T1000 (cell line): ENCODE measurements at regions not wholly inside any gene's neighbourhood (a gene's known extent, or its start where the extent isn't known, plus 50 kb on each side); places are given as distances from the start of the nearest gene placed in this dataset.

Experiments
- DNase-seq: peaks from one replicate; lab custom pipeline; 2025; ENCODE audit warnings: mixed read lengths; lab: John Stamatoyannopoulos, UW

DNA sequence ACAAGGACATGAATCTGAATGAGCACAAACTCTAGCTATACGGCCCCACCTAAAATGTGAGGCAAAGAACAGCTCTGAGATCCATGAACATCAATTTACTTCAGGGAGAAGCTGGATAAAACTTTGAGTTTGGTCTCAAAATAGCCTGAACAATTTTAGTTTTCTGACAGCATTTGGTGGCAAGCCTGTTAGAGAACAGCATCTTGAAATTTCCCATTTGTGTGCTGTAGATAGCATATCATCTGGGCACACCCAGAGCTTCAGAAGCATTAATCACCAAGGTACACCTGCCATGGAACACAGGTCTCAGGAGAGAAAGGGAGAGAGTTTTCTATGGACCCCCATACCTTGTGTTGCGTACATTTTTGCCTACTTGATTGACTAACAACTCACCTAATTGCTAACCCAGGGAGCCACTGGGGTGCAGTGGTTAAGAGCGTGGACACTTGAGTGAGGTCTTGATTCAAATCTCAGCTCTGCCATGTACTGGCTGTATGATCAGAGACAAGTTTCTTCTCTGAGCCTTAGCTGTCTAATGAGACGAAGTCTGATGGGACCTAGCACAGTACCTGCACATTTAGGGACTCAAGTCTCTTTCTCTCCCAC is 264.9 kb downstream of the PIK3R1 start:
- no peak for DNase-seq

DNA sequence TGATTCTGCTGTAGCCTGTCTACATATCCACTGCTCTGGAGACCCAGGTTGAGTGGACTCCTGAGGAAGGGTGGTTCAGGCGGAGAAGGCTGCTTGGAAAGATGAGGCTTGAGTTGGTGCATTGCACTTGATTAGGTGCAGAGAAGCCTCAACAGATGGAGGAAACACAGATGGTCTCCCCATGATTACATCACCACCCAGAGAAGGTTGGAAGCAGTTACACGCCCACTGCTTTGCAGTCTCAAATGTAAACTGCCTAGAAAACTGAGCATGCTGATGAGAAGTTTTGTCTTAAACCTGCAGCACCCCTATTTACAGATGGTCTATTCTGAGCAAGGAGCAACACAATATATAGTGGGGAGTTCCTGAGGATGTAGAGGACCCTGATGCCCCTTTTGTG is 266.6 kb downstream of the PIK3R1 start:
- no peak for DNase-seq

DNA sequence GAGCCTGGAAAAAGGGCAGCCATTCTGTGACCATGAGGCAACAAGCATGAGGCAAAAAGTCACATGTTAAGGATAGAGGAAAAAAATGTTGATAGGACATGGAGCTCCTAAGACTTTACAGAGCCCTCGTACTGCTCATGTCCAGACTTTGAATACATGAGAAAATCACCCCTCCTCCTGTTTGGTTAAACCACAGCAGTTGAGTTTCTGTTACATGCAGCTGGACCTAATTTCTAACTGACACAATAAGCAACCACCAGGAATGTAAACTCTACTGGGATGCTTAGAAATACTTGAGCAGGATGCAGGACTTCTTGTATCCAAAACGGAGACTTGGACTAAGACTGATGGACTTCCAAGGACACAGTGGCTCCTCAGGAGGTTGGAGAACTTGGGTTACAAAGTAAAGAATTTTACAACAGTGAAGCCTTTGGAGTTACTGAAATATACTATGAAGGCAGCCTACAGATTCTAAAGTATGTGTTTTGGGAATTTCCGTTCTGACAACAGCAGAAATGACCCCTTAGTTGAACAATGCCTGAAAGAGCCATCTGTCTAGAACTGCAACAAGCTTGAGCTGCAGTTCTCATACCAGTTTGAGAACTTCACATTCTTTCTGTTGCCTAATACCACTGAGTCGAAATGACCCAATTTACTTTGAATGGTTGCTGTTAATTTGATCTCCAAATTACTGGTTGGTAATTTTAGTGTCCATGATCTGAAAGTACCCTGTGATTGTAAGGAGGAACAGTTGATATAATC is 268.9 kb downstream of the PIK3R1 start:
- no peak for DNase-seq

DNA sequence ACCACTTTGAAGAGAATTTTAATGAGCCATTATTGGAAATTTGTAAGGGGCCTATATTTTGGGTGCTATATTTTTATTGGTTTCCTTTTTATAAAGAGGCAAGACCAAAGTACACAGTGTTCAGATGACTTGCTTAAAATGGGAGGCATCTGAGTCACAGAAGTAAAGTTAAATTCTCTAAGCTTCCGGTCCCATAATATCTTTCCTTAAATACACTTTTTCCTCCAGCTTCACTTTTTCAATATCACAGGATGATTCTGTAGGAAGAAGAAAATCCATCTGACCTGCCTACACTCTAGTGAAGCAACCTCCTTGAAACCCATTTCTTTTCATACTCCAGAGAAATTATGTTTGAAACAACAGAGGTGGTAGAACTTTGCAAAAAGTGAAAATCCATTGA is 274.0 kb downstream of the PIK3R1 start:
- no peak for DNase-seq

DNA sequence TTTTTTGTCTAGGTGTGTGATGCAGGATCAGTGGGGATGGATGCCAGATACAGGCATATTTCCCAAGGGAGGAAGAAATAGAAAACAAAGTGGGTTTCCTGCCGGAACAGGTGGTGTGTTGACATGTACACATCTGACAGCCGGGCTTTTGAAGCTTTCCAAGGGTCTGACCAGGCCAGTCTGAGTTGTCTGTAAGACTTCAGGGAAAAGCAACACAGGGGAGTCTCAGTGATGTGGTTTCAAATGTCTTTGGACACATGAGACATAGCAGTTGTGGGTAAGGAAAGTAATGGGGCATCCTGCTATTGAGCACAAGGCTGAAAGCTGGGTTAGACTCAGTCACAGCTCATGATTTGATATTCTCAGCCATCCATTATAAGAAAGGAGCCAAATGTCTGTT is 274.9 kb downstream of the PIK3R1 start:
- DNase-seq, result no peak

DNA sequence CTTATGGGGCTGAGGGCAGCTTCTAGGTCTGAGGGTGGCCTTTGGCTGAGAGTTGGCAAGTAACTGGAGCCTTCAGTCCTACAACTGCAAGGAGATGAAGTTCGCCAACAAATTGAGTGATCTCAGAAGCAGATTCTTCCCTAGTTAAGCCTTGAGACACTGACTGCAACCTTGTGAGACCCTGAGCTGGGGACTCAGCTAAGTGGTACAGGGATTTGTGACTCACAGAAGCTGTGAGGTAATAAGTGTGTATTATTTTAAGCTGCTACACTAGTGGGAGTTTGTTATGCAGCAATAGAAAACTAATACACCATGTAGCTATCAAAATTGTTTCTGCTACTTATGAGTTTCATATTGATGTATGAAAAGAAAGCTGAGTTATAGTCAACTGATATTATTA is 279.2 kb downstream of the PIK3R1 start:
- no peak for DNase-seq

DNA sequence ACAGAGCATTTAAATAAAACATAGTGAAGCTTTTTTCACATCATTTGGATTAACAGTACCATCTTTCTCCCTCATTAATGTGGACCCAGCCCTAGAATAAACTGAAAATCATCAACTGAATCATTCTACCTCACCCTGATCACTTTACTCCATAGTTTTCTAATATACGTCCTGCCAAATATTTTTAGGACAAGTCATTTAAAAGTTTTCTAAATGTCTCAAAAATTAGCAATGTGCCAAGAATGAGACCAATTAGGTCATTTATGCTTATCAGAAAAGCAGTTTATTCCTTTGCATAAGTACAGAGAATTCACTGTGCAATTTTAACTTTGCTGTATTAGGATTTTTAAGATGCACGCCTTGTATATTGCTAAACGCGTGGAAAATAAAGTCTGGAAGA is 284.4 kb downstream of the PIK3R1 start:
- no peak for DNase-seq

DNA sequence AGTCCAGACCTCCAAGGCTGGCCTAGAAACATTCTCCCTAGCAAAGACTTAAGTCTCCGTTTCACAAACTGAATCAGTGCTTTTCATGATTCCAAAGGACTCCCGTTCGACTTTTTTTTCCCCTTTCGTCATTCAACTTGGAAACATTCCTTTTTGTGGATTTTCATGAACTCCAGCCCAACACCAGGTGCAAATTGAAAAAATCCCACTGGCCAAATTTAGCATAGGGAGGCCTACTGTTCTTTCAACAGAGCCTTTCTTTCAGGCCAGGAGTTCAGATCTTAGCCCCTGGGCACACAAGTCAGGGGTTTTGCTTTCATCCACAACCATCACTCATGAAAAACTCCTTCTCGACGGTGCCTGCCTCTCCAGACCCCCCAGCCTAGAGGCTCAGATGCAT is 285.3 kb downstream of the PIK3R1 start:
- DNase-seq, result no peak

DNA sequence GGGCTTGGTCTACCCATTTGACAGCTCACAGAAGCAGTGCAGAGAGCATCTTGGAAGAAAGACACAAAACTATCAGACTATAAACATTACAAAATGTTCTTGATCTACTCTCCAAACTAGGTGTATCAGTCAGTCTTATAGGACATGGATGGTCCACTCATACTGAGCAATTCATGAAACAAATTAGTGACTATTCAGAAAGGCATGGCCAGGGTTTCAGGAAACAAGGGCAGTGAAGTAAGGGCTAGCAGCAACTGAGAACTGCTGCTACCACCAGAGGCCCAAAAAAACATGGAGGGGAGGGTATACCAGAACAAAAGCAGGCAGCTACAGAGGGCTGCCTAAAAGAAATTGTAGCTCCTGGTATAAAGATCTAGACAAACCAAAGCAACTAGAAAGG is 287.0 kb downstream of the PIK3R1 start:
- DNase-seq, result no peak

DNA sequence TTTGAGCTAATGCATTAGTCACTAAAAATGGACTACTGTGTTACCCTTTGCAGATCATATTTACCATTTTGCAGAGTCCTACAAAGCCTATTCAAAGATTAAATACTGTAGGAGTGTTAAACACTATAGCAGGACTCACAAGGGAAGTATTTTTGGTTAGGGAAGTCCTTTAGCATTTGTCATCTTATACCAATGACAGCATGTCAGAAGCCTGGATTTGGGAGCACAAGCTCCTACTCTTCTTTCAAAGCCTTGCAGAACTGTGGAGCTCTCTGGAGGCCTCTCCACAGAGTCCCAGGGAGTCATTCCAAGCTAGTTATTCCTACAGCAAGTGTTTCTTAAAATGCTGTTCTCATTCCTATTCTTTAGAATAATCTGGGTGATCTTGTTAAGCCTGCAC is 288.8 kb downstream of the PIK3R1 start:
- no peak for DNase-seq

DNA sequence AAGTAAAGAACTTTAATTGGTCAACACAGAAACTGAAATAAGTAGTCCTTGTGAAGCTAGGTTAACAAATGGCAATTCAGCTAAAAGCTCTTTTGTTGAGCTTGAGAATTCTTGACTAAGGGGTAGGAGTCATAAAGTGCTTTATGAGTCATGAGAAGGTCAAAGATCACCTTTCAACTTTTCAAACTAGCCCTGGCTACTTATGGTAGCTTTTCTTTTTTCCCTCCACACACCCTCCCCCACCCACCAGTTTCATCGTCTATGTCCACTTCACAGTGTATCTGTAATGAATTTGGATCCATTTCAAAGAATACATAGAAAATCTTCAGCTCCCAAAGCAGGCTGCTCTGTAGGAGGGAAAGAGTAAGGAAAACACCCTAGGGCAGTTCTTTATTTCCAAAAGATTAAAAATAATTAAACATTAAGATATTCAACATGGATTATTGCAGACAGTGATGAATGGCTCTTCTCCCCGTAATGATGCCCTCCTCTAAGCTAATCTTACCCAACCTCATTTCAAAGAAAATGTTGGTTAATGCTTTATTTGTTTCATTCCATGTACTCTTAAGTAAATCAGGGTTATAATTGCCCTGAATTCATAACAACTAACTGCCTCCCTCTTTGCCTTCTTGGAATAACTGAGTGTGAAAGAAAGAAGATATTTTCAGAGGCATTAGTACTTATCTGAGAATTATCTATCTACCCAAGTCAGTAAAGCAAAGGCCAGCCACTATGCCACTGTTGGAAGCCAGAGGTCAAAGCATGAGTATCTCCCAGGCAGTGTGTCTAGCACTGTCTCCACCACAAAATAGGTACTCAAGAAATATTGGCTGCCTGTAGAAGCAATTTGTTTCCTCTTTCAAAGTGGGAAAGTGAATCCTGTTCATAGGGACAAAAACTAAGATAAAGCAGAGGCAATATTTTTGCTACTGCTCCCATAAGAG is 290.6 kb downstream of the PIK3R1 start:
- DNase-seq, result no peak

DNA sequence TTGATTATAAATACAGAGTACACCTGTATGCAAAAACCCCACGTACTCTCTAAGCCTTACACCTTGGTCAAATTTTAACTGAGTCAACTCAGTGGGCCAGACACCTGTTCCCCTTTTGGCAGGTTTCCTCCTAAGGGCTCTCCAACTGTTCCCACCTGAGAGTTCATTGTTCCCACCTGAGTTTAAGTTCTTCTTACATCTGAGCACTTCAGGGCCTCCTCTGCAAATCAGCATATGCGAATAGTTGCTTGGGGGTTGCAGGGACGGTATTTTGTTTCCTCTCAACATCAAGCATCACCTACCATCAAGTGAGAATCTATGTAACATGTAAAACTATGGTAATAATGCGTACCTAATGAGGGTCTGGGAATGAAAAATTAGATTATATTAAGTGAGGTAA is 300.0 kb downstream of the PIK3R1 start:
- DNase-seq, result no peak

DNA sequence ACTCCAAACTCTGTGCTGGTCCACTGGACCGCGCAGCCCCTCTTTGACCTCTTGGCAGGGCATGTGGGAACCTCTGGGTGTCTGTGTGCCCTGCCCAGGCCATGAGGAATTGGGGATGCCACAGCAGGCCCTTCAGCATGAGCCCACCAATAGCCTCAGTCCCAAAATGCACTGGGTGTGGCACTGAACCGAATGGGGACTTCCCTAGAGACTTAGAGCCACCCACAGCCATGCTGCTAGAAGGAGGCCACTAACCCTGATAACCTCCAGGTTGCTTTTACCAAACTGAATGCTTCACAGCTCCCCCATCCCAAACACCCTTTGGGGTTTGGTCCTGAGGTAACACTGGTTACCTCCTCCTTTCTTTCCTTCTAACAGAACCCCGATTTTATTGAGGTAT is 302.7 kb downstream of the PIK3R1 start:
- no peak for DNase-seq

DNA sequence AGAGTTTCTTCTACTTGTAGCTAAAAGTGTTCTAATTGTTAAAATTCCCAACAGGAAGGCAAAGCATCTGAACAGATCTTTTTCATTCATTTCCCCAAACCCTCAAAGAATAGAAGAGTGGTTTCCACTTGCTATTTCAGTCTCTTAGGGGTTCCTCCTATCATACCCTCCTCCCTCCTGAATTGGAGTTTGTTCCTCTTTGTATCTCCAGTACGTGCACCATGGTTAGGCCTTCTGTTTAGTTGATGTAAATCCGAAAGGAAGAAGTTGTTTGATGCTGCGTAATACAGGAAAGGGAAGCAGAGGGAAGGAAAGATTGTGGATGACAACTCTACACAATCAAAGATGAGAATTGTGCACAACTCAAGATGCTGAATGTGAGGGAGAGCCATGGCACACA is 303.6 kb downstream of the PIK3R1 start:
- DNase-seq, result no peak

DNA sequence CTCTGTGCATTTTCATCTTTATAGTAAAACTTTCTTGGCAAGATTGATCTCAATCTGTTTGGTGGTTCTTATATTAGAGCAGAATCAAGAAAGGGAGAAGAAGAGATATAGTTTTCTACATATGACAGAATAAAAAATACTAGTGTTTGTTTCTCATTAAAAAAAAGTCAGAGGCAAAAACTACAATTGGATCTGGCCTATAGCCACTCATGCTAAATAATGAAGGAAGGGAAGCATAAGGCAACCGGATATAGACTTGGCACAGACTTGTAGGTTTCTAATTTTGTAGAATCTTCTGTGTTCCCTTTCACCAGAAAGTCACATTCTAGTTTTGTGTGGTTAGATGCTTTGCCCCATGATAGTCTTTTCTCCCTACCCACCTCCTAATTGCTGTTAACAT is 306.2 kb downstream of the PIK3R1 start:
- no peak for DNase-seq

DNA sequence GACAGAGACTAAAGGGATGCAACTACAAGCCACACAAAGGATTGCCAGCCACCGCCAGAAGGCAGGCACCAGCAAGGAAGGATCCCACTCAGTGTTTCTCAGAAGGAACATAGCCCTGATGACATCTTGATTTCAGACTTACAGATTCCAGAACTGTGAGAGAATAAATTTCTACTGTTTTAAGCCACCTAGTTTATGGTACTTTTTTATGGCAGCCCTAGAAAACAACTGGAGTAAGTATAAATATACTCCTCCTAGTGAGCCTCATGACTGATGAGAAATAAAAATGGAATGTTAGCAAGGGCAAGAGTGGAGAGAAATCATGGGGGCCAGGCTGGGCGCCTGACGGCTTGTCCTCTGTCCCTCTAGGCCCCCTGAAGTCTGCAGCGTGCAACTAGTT is 307.3 kb downstream of the PIK3R1 start:
- no peak for DNase-seq

DNA sequence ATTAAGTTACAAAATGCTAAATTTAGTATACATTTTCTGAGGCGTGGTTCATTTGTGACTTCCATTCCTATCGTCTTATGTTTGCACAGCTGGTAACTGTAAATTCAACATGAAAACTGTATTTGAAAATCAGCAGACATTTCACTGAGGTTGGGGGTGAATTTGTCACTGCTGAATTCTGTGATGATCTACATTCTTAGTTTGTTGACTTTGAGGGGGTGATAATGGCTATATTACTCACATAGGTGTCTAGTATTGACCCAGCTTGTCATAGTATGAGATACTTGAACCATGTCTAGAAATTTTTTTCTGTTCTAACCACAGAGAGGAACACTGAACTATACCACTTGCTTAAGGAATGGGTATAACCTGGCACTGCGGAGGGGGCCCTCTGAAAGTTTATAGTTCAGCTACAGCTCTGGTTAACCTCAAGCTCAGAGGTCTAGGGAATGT is 313.3 kb downstream of the PIK3R1 start:
- DNase-seq, result no peak

DNA sequence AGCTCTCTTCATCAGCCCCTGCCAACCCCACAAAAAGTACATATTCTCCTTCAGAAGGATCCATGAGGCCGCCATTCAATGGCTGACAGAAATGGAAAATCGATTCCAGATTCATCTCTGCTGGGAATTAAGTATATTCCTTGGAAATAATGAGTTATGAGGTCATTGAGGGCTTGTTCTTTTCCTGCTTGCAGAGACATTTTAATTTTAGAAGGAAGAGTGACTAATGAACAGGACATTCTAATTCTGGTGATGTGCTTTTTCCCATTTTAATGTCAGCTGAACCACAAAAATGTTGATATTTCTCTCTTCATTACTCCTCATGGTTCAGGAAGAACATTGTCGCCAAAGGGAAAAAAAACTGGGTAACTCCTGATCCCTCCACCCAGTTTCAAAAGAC is 314.0 kb downstream of the PIK3R1 start:
- no peak for DNase-seq

DNA sequence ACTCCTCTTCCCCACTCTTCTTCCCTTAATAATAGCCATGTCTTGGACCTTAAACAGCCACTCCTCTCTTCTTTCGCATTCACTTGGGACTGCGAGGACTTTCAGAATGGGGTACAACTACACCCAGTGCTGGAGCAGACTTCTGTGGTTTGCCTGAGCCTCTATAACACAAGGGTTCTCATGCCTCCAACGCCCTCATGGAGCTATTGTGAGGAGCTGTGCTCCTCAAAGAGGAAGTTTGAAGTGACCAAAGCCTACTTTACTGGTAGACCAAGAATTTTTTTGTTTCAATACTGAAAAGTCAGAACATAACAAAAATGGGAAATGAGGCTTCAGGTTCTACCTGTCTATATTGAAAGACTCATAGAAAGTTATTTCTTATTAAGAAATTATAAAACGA is 316.4 kb downstream of the PIK3R1 start:
- no peak for DNase-seq

DNA sequence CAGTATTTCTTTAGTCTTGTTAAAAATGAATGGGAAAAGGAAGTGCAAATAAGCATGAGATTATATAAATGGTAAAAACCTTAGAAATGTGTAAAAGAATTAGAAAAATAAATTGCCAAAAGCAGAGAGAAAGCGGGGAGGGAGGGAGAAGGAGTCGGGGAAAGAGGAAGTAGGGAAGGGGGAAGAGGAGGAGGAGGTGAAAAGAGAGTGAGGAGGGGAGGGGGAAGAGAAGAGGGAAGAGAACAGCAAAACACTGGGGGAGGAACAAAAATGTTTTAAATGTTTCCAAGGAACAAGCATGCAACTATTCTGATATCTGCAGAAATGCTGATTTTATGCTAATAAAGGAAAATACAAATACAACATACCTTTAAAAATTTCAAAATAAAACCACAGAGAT is 317.5 kb downstream of the PIK3R1 start:
- DNase-seq, result no peak

DNA sequence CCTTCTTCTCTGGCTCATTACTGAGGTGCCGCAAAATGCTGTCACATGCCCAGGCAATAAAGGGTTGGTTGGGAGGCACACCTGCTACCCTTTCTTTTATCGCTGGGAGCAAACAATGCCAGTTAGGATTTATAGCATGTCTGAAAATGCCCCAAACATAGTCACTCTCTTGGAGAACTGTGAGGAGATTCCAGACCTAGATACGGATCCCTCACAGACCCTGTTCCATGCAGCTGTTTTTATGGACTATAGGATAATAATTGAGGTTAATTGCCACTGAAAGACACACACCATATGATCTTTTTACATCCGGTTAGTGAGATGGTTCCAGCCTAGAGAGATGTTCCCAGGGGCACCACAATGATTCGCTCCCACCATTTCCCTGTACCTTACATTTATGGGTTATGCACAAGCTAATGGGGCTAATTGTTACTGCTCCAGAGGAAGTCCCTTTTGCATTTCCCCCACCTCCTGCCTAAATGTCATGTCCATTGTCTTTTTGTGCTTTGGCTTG is 318.1 kb downstream of the PIK3R1 start:
- DNase-seq, result no peak

DNA sequence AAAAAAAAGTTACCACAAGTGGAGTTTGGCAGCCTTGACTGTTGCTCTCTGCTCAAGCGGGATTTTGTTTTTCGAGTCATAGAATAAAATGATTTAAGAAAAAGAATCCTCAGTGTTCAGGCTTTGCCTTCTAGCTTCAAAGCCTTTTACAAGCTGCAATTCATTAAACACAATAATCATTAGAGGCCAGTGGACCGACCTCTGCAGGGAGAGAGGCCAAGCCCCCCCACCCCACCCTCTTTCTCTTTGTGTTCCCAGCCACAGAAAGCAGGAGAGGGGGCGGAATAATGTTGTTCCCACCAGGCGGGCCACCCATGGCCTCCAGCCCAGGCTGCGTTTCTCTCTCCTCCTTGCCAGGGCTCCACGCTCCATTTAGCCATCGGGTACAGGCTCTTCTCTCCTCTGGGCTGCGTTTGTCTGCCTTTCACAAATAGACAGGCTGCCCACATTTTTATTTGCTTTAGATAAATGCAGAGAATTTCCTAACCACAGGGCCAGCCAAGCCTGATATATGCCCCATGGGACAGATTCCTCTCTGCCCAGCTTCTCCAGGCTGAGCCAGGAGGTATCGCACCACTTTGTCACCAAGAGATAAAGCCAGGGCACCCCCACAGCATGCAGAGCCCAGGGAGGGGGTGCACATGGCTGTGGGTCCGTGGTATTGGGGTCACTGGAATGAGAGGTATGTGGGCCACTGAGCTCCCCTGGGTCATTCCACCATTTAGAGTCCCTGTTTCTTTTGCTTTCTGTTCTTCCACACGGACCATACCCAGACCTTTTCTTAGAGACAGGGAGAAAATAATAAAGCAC is 318.8 kb downstream of the PIK3R1 start:
- peak; percentile 52 for DNase-seq
